CD4-positive, alpha-beta T cell (primary cell): ENCODE measurements at regions not wholly inside any gene's neighbourhood (a gene's known extent, or its start where the extent isn't known, plus 50 kb on each side); places are given as distances from the start of the nearest gene placed in this dataset.

Experiments used
- ATAC-seq: fragments of 200-7000 bp; cut with Tn5 transposase; one replicate; pipeline ENCODE4 v1.10.0; 2022; ENCODE audit warnings: mild to moderate bottlenecking; ENCODE audit not compliant: poor library complexity
- CTCF ChIA-PET: fragments of 350-600 bp; sonication (Branson Sonifier 250); formaldehyde crosslinking; loops from one replicate; lab custom pipeline; 2021; ENCODE audit warnings: antibody characterized with exemption, inconsistent platforms; lab: Charles Lee
- POLR2A ChIA-PET: fragments of 350-600 bp; sonication (Branson Sonifier 250); formaldehyde crosslinking; loops from one replicate; lab custom pipeline; 2021; ENCODE audit warnings: antibody characterized with exemption, inconsistent platforms; lab: Charles Lee
- DNase-seq, 14 experiments: peaks; one replicate each; pipeline ENCODE4 v3.0.0-alpha.2; 2013 to 2020; ENCODE audit warnings: mixed read lengths in 2 of 14
- H3K27ac ChIP-seq, 2 donors: one replicate each; pipeline versions ENCODE4 v1.5.1 to v1.7.0; 2013; ENCODE audit warnings: low read length in 2 of 2, low read depth in 1 of 2, mild to moderate bottlenecking in 1 of 2
- H3K27me3 ChIP-seq, 2 experiments: 1 replicate in 1 of 2; 2 replicates in 1 of 2; pipeline versions ENCODE4 v1.6.1 to v1.7.0; 2013; ENCODE audit warnings: low read length in 2 of 2, control low read depth in 1 of 2, mild to moderate bottlenecking in 1 of 2, moderate library complexity in 1 of 2; ENCODE audit not compliant: insufficient read depth in 2 of 2, control insufficient read depth in 1 of 2
- H3K36me3 ChIP-seq: one replicate; pipeline ENCODE4 v1.6.1; 2013; ENCODE audit warnings: low read length, control low read depth; ENCODE audit not compliant: insufficient read depth
- H3K4me1 ChIP-seq: one replicate; pipeline ENCODE4 v1.6.1; 2013; ENCODE audit warnings: low read length, control low read depth; ENCODE audit not compliant: insufficient read depth
- H3K4me3 ChIP-seq: one replicate; pipeline ENCODE4 v1.5.1; 2013; ENCODE audit warnings: mild to moderate bottlenecking, low read length, moderate library complexity
- H3K9me3 ChIP-seq, 2 experiments: 1 replicate in 1 of 2; 2 replicates in 1 of 2; pipeline versions ENCODE4 v1.6.1 to v1.7.0; 2013; ENCODE audit warnings: low read length in 2 of 2, mild to moderate bottlenecking in 2 of 2, control low read depth in 1 of 2, moderate library complexity in 1 of 2; ENCODE audit not compliant: control insufficient read depth in 1 of 2, insufficient read depth in 1 of 2
- H3K27ac Mint-ChIP-seq: one replicate; pipeline ENCODE4 v1.8.0; 2020; ENCODE audit warnings: mixed read lengths
- H3K27me3 Mint-ChIP-seq: one replicate; pipeline ENCODE4 v1.8.0; 2021; ENCODE audit warnings: mixed read lengths
- H3K36me3 Mint-ChIP-seq: one replicate; pipeline ENCODE4 v1.8.0; 2021; ENCODE audit warnings: low read depth, mixed read lengths
- H3K4me1 Mint-ChIP-seq: one replicate; pipeline ENCODE4 v1.8.0; 2021; ENCODE audit warnings: low read depth, mixed read lengths
- H3K4me3 Mint-ChIP-seq: one replicate; pipeline ENCODE4 v1.8.0; 2020; ENCODE audit warnings: mild to moderate bottlenecking, mixed read lengths
- H3K9me3 Mint-ChIP-seq: one replicate; pipeline ENCODE4 v1.8.0; 2020; ENCODE audit warnings: mixed read lengths
- intact Hi-C, 2 experiments: fragments of 100-400 bp; cut with DNase I in 1 of 2; cut with micrococcal nuclease in 1 of 2; formaldehyde crosslinking; loops; one replicate each; pipeline versions ENCODE4 v1.15.1 to v1.9.0; 2023 to 2025; cut with DNase I, micrococcal nuclease
- TF ChIP-seq, protein P1 (sequence below): fragments of 200-600 bp; IDR thresholded peaks from one replicate; pipeline ENCODE4 v1.8.0; 2022; ENCODE audit warnings: antibody characterized with exemption, mild to moderate bottlenecking

DNA sequence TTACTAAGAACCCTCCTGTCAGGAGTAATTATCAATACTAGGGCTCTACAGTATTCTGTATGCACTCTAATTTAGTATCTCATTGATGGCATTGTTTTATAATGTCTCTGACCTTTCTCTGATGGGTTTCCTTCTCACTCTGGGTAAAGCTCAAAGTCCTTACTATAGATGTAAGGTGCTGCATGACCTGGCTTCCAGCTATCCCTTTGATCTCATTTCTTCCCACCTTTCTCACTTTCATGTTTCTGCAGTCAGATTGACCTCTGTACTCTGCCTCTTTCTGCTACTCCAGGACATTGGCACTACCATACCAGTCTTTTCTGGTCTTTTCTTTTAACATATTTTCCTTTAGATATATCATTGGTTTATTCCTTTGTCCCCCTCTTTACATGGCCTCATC is 2332.8 kb upstream of the C9orf72 start:
- TF ChIP-seq, protein P1, sequence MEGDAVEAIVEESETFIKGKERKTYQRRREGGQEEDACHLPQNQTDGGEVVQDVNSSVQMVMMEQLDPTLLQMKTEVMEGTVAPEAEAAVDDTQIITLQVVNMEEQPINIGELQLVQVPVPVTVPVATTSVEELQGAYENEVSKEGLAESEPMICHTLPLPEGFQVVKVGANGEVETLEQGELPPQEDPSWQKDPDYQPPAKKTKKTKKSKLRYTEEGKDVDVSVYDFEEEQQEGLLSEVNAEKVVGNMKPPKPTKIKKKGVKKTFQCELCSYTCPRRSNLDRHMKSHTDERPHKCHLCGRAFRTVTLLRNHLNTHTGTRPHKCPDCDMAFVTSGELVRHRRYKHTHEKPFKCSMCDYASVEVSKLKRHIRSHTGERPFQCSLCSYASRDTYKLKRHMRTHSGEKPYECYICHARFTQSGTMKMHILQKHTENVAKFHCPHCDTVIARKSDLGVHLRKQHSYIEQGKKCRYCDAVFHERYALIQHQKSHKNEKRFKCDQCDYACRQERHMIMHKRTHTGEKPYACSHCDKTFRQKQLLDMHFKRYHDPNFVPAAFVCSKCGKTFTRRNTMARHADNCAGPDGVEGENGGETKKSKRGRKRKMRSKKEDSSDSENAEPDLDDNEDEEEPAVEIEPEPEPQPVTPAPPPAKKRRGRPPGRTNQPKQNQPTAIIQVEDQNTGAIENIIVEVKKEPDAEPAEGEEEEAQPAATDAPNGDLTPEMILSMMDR, result no peak
- no peaks in the 10 kb centered on the region for H3K36me3 Mint-ChIP-seq
- Histone ChIP-seq H3K9me3 (no peaks in the 10 kb centered on the region), H3K36me3 (no peaks in the 10 kb centered on the region), H3K4me3 (no peak overlapping the region), H3K27me3 (no peaks in the 10 kb centered on the region), H3K27ac (no peak overlapping the region), H3K4me1 (no peaks in the 10 kb centered on the region)
- no peaks in the 10 kb centered on the region for H3K4me1 Mint-ChIP-seq
- ATAC-seq (no peak), DNase-seq (no peak)
- POLR2A ChIA-PET, result no interaction called here
- CTCF ChIA-PET, result no interaction called here
- H3K27me3 Mint-ChIP-seq, result no peaks in the 10 kb centered on the region
- H3K9me3 Mint-ChIP-seq, result no peaks in the 10 kb centered on the region
- H3K4me3 Mint-ChIP-seq, result no peak overlapping the region
- intact Hi-C loops, result no loop called here
- H3K27ac Mint-ChIP-seq, result no peak overlapping the region

- intact Hi-C loops, result no loop called here
- DNase-seq (no peak), ATAC-seq (no peak)
- Histone ChIP-seq H3K27ac (no peak overlapping the region), H3K36me3 (no peaks in the 10 kb centered on the region), H3K9me3 (no peaks in the 10 kb centered on the region), H3K27me3 (no peaks in the 10 kb centered on the region), H3K4me1 (no peaks in the 10 kb centered on the region), H3K4me3 (no peak overlapping the region)
- H3K27me3 Mint-ChIP-seq, result no peaks in the 10 kb centered on the region
- peaks cover 6% of the 10 kb centered on the region for H3K9me3 Mint-ChIP-seq
- no peaks in the 10 kb centered on the region for H3K4me1 Mint-ChIP-seq
- H3K27ac Mint-ChIP-seq, result no peak overlapping the region
- CTCF ChIA-PET, result no interaction called here
- H3K36me3 Mint-ChIP-seq, result no peaks in the 10 kb centered on the region
- POLR2A ChIA-PET, result no interaction called here
- H3K4me3 Mint-ChIP-seq, result no peak overlapping the region
- TF ChIP-seq, protein P1, result no peak
Observed at GRCh38 chr9:29928072-29928471, 2354.8 kb upstream of the C9orf72 start.

DNA sequence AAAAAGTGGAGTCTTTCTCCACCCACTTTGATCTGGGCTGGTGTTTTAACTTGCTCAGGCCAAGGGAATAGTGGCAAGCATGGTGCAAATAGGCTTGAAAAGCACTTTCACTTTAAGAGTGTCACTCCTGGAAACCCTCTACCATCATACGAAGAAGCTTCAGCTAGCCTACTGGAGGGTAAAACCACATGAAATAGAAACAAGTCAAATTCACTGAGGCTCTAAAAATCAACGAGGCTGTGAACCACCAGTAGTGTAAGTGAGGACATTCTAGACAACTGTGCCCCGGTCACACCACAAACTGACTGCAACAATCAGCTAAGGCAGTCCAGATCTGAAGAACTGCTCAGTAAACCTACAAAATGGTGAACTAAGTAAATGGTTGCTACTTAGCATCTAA is 2366.3 kb upstream of the C9orf72 start:
- TF ChIP-seq, protein P1, result no peak
- DNase-seq (no peak), ATAC-seq (no peak)
- ChIA-PET POLR2A (no interaction called here), CTCF (no interaction called here)
- Mint-ChIP-seq H3K27ac (no peak overlapping the region), H3K4me1 (no peaks in the 10 kb centered on the region), H3K27me3 (no peaks in the 10 kb centered on the region), H3K4me3 (no peak overlapping the region), H3K36me3 (no peaks in the 10 kb centered on the region), H3K9me3 (peaks cover 11% of the 10 kb centered on the region)
- Histone ChIP-seq H3K9me3 (peaks cover 0 to 6% of the 10 kb centered on the region in 2 experiments), H3K4me1 (no peaks in the 10 kb centered on the region), H3K27ac (no peak overlapping the region), H3K4me3 (no peak overlapping the region), H3K36me3 (no peaks in the 10 kb centered on the region), H3K27me3 (no peaks in the 10 kb centered on the region)
- intact Hi-C loops, result no loop called here
